SH-SY5Y (cell line): ENCODE measurements at regions not wholly inside any gene's neighbourhood (a gene's known extent, or its start where the extent isn't known, plus 50 kb on each side); places are given as distances from the start of the nearest gene placed in this dataset.

Experiments
- GATA2 ChIP-seq: IDR thresholded peaks from 2 replicates; pipeline ENCODE4 v1.6.1; 2011; ENCODE audit warnings: mild to moderate bottlenecking, low read depth, low read length
- GATA3 ChIP-seq: IDR thresholded peaks from 2 replicates; pipeline ENCODE4 v1.6.1; 2011; ENCODE audit warnings: low read depth, mild to moderate bottlenecking, low read length, moderate library complexity

DNA sequence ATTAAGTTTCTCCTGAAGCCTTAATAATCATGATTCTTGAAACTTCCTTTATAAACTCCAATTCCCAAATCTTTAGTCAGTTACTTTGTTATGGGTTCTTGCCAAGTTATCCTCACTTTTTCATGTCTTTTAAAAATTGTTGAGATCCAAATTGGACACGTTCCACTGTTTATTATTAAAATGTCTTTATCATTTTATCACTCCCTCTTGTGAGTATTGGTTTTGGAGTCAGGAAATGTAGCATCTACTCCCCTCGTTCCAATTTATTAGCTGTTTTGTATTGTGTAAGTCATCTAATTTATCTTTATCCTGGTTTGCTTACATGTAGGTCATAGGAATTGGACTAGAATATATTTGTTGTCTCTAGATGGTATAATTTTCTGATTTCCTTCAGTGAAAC lies 213.1 kb upstream of the SLC39A10 start:
- no peak for TF ChIP-seq GATA3
- TF ChIP-seq GATA2, result no peak

DNA sequence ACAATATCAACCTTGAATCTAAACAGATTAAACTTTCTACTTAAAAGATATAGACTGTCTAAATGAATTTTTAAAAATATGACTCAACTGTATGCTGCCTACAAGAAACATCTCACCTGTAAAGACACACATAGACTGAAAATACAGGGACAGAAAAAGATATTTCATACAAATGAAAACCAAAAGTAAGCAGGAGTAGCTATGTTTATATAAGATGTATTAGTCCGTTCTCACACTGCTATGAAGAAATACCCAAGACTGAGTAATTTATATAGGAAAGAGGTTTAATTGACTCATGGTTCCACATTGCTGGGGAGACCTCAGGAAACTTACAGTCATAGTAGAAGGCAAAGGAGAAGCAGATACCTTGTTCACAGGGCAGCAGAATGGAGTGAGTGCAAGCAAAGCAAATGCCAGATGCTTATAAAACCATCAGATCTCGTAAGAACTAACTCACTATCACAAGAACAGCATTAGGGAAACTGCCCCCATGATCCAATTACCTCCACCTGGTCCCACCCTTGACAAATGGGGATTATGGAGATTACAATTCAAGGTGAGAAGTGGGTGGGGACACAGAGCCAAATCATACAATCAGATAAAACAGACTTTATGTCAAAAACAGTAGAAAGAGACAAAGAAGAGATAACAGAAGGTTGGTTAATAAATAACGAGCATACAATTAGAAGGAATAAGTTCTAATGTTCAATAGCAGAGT lies 214.4 kb upstream of the SLC39A10 start:
- TF ChIP-seq GATA3 (no peak), GATA2 (no peak)

DNA sequence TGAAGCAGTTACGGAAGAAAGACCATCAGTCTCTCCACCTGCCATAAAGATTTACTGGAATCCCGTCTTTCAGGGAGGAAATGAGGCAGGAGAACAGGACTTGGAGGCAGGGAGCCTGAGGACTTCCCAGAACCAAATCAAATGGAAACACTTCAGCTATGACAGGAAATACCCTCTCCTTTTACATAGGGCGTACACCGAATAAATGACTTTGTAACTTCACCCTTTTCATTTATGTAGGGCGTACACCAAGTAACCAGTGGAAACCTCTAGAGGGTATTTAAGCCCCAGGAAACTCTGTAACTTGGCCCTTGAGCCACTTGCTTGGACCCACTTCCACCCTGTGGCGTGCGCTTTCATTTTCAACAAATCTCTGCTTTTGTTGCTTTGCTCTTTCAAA lies 218.3 kb upstream of the SLC39A10 start:
- TF ChIP-seq GATA2 (no peak), GATA3 (no peak)

GRCh38 chr2:195437521-195437920 lies 219.5 kb upstream of the SLC39A10 start:
- TF ChIP-seq GATA3, result no peak
- no peak for TF ChIP-seq GATA2

DNA sequence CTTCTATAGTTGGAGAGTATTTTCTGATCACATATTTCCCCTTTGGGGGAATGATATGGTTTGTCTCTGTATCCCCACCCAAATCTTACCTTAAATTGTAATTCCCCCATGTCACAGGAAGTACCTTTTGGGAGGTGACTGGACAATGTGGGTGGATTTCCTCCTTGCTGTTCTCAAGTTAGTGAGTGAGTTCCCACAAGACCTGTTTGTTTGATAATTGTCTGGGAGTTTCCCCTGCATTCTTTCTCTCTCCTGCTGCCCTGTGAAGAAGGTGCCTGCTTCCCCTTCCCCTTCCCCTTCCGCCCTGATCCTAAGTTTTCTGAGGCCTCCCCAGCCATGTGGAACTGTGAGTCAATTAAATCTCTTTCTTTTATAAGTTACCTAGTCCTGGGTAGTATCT lies 222.7 kb upstream of the SLC39A10 start:
- TF ChIP-seq GATA2 (no peak), GATA3 (no peak)

DNA sequence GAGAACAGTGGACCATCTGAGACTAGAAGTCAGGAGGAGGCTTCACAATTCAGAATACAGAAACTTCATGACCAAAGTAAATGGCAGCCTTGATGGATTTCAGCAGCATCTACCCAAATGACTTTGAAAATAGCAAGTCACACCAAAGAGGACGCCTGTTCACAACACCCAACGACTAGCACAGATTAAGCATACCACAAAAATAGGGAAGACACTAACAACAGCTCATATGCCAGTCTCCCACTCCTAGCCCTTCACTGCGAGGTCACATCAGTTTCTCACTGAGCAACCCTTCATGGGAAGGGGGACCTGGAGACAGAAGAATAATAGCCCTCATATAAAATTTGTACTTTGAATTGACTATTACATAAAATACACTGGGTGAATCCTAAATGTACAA lies 228.4 kb upstream of the SLC39A10 start:
- TF ChIP-seq GATA2, result no peak
- TF ChIP-seq GATA3, result no peak

DNA sequence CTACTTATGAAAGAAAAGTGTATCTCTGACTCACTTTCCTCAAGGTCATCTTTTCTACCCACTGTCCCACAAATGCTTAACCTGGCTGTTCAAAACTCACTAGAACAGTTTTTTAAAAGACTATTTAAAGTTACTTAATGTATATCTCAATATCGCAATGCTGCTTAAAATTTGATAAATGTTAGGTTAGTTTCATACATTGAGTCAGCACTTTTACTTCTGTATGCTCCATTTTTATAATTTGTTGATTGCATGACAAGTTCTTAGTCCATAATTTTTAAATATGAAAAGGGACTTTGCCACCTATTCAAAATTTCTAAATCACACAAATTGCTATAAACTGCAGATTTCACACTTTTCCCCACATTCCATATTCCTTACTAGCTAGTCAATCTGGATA lies 231.7 kb upstream of the SLC39A10 start:
- TF ChIP-seq GATA2 (no peak), GATA3 (no peak)

- TF ChIP-seq GATA3, result no peak
- no peak for TF ChIP-seq GATA2
These were observed 238.0 kb upstream of the SLC39A10 start for GRCh38 chr2:195419033-195419432.

GRCh38 chr2:195414537-195415100 lies 242.4 kb upstream of the SLC39A10 start:
- TF ChIP-seq GATA2 (no peak), GATA3 (no peak)

GRCh38 chr2:195413944-195414343 lies 243.1 kb upstream of the SLC39A10 start:
- TF ChIP-seq GATA3, result no peak
- no peak for TF ChIP-seq GATA2

GRCh38 chr2:195413422-195413821 lies 243.6 kb upstream of the SLC39A10 start:
- no peak for TF ChIP-seq GATA3
- no peak for TF ChIP-seq GATA2

DNA sequence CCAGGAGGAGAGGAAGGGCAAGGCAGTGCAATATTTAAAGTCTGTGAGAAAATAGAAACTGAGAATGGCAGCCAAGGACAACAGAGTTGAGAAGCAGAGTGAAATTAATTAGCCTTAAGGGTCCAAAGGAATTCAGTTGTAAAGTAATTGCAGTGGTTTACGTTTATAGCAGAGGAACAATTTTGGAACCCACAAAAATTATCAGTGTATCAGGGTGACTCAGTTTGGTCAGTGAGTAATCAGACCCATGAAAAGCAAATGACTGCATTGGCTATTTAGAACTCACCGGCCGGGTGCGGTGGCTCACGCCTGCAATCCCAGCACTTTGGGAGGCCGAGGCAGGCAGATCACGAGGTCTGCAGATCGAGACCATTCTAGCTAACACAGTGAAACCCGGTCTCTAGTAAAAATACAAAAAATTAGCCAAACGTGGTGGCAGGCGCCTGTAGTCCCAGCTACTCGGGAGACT lies 245.8 kb upstream of the SLC39A10 start:
- TF ChIP-seq GATA2 (no peak), GATA3 (no peak)

DNA sequence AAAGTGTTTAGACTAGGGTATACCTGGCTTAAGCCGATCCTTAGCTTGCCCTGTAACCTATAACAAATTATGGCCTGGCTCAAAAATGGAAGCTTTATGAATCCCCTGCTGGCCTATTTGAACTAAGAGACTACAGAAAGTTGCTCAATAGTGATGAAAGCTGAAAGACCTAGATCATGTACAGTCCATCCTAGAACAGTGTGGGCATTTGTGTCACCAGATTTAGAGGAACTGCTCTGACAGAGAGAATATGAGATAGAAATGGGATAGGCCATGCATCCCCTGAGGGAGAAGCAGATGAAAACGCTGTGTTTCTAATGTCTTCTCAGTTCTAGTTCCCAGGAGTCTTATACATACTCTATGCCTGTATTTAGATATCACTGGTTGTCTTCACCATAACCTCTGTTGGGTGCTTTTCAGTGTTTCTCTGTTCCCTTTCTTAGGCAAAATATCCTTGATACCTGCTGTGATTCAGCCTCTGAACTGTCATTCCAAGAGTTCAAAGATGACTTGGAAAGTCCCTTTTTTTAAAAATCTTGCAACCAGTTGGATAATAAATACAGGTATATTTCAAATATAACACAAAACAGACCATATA lies 246.9 kb upstream of the SLC39A10 start:
- TF ChIP-seq GATA3 (no peak), GATA2 (no peak)

DNA sequence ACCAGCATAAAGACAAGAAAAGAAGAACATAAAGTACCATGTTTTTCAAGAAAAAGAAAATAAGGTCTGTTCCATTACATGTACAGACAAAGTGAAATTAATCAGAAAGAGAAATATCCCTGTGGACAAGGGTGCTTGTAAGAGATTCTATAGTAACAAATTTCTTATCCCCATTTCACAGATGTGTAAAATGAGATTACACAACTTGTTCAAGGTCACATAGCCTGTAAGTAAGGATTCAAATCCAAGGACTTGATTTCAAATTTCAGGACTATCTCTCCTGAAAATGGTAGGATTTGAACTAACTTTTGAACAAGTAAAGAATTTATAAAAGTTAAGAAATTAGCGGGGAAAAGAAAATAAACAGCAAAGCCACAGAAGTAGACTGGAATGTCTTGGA lies 248.2 kb upstream of the SLC39A10 start:
- TF ChIP-seq GATA3 (no peak), GATA2 (no peak)

- no peak for TF ChIP-seq GATA3
- TF ChIP-seq GATA2, result no peak
These were observed 248.8 kb upstream of the SLC39A10 start for GRCh38 chr2:195408196-195408595.
